Vagina (tissue), 2 donors: ENCODE measurements at regions not wholly inside any gene's neighbourhood (a gene's known extent, or its start where the extent isn't known, plus 50 kb on each side); places are given as distances from the start of the nearest gene placed in this dataset.
"Not testable (repeated sequence)": the region's sequence is repeated elsewhere in the genome, so short reads cannot be mapped to it uniquely, and the experiment has no call there.

Experiments used
- DNase-seq, 2 donors: peaks; one replicate each; pipeline ENCODE4 v3.0.0-alpha.2; 2017; ENCODE audit errors: extremely low spot score in 2 of 2
- H3K27ac ChIP-seq: fragments of 200-600 bp; sonication (generic); one replicate; pipeline ENCODE4 v1.5.1; 2019
- H3K27me3 ChIP-seq: fragments of 200-600 bp; sonication (generic); one replicate; pipeline ENCODE4 v1.5.1; 2019
- H3K36me3 ChIP-seq, 2 donors: fragments of 200-600 bp; sonication (generic); one replicate each; pipeline ENCODE4 v1.5.1; 2017 to 2019
- H3K4me1 ChIP-seq: fragments of 200-600 bp; sonication (generic); one replicate; pipeline ENCODE4 v1.5.1; 2019
- H3K4me3 ChIP-seq, 2 donors: fragments of 200-600 bp; sonication (generic); 1 replicate in 1 of 2; 2 replicates in 1 of 2; pipeline ENCODE4 v1.5.1; 2016 to 2019
- H3K9me3 ChIP-seq: fragments of 200-600 bp; sonication (generic); one replicate; pipeline ENCODE4 v1.5.1; 2019
- intact Hi-C: fragments of 100-400 bp; cut with DNase I; formaldehyde crosslinking; loops from one replicate; pipeline ENCODE4 v1.15.1; 2023

GRCh38 chr21:10381687-10382060 is 139.7 kb upstream of the TPTE start:
- H3K4me1 ChIP-seq, H3K27ac ChIP-seq, H3K9me3 ChIP-seq, intact Hi-C loops, H3K27me3 ChIP-seq, H3K4me3 ChIP-seq, H3K36me3 ChIP-seq: not testable (repeated sequence)
- peak in 1 of 2 donors; percentile 58 for DNase-seq

- H3K27me3 ChIP-seq, H3K27ac ChIP-seq, H3K4me3 ChIP-seq, H3K4me1 ChIP-seq, H3K36me3 ChIP-seq, H3K9me3 ChIP-seq, intact Hi-C loops: not testable (repeated sequence)
- DNase-seq, result peak in 1 of 2 donors; percentile 88
These were observed 139.2 kb upstream of the TPTE start for GRCh38 chr21:10382135-10382534.

- H3K27me3 ChIP-seq, H3K27ac ChIP-seq, H3K36me3 ChIP-seq, H3K9me3 ChIP-seq, H3K4me1 ChIP-seq, intact Hi-C loops, H3K4me3 ChIP-seq: not testable (repeated sequence)
- DNase-seq, result peak in 1 of 2 donors; percentile 65
These were observed 138.8 kb upstream of the TPTE start for GRCh38 chr21:10382580-10382979.

GRCh38 chr21:10383571-10383970 is 137.8 kb upstream of the TPTE start:
- H3K36me3 ChIP-seq, H3K27me3 ChIP-seq, H3K4me1 ChIP-seq, H3K27ac ChIP-seq, H3K9me3 ChIP-seq, intact Hi-C loops, H3K4me3 ChIP-seq: not testable (repeated sequence)
- DNase-seq, result peak in 1 of 2 donors; percentile 87

GRCh38 chr21:10384304-10384861 is 137.0 kb upstream of the TPTE start:
- peaks cover 11% of the 10 kb centered on the region for H3K9me3 ChIP-seq
- intact Hi-C loops, result not testable (repeated sequence)
- peak in 1 of 2 donors; percentile 87 for DNase-seq

GRCh38 chr21:10385202-10385601 is 136.2 kb upstream of the TPTE start:
- H3K27me3 ChIP-seq, H3K4me3 ChIP-seq, H3K4me1 ChIP-seq, H3K36me3 ChIP-seq, H3K27ac ChIP-seq, intact Hi-C loops: not testable (repeated sequence)
- DNase-seq, result peak in 1 of 2 donors; percentile 91
- peaks cover 11% of the 10 kb centered on the region for H3K9me3 ChIP-seq

More at GRCh38 chr21:10384304-10384861, 137.0 kb upstream of the TPTE start:
- H3K27me3 ChIP-seq, H3K36me3 ChIP-seq, H3K27ac ChIP-seq, H3K4me3 ChIP-seq, H3K4me1 ChIP-seq: not testable (repeated sequence)

- intact Hi-C loops, H3K4me1 ChIP-seq, H3K27me3 ChIP-seq, H3K27ac ChIP-seq, H3K36me3 ChIP-seq, H3K4me3 ChIP-seq: not testable (repeated sequence)
- peak in 1 of 2 donors; percentile 83 for DNase-seq
- peaks cover 11% of the 10 kb centered on the region for H3K9me3 ChIP-seq
These were observed 135.4 kb upstream of the TPTE start for GRCh38 chr21:10385898-10386527.

GRCh38 chr21:10387692-10388450 is 133.5 kb upstream of the TPTE start:
- intact Hi-C loops, H3K36me3 ChIP-seq, H3K27me3 ChIP-seq, H3K27ac ChIP-seq, H3K4me1 ChIP-seq, H3K4me3 ChIP-seq: not testable (repeated sequence)
- DNase-seq, result peak in 1 of 2 donors; percentile 67
- H3K9me3 ChIP-seq, result peaks cover 11% of the 10 kb centered on the region

GRCh38 chr21:10388625-10389024 is 132.8 kb upstream of the TPTE start:
- H3K4me1 ChIP-seq, H3K27me3 ChIP-seq, H3K4me3 ChIP-seq, H3K27ac ChIP-seq, H3K36me3 ChIP-seq, intact Hi-C loops: not testable (repeated sequence)
- H3K9me3 ChIP-seq, result peaks cover 11% of the 10 kb centered on the region
- DNase-seq, result peak in 1 of 2 donors; percentile 47

- H3K4me1 ChIP-seq, H3K27ac ChIP-seq, H3K27me3 ChIP-seq, H3K4me3 ChIP-seq, H3K9me3 ChIP-seq, H3K36me3 ChIP-seq, intact Hi-C loops: not testable (repeated sequence)
- DNase-seq, result peak in 1 of 2 donors; percentile 29
These were observed 129.1 kb upstream of the TPTE start for GRCh38 chr21:10392301-10392700.

GRCh38 chr21:10395963-10396362 is 125.4 kb upstream of the TPTE start:
- H3K27ac ChIP-seq, H3K4me3 ChIP-seq, intact Hi-C loops, H3K27me3 ChIP-seq, H3K9me3 ChIP-seq, H3K36me3 ChIP-seq, DNase-seq, H3K4me1 ChIP-seq: not testable (repeated sequence)

- H3K4me1 ChIP-seq, H3K27me3 ChIP-seq, H3K9me3 ChIP-seq, intact Hi-C loops, H3K36me3 ChIP-seq, H3K27ac ChIP-seq, H3K4me3 ChIP-seq: not testable (repeated sequence)
- DNase-seq, result peak in 1 of 2 donors; percentile 87
These were observed 123.9 kb upstream of the TPTE start for GRCh38 chr21:10397495-10397915.

- H3K9me3 ChIP-seq, H3K4me1 ChIP-seq, intact Hi-C loops, H3K4me3 ChIP-seq, H3K27me3 ChIP-seq, H3K27ac ChIP-seq, H3K36me3 ChIP-seq: not testable (repeated sequence)
- peak in 1 of 2 donors; percentile 83 for DNase-seq
These were observed 122.5 kb upstream of the TPTE start for GRCh38 chr21:10398692-10399489.
